ENCODE measurements at regions not wholly inside any gene's neighbourhood (a gene's known extent, or its start where the extent isn't known, plus 50 kb on each side); places are given as distances from the start of the nearest gene placed in this dataset.

DNA sequence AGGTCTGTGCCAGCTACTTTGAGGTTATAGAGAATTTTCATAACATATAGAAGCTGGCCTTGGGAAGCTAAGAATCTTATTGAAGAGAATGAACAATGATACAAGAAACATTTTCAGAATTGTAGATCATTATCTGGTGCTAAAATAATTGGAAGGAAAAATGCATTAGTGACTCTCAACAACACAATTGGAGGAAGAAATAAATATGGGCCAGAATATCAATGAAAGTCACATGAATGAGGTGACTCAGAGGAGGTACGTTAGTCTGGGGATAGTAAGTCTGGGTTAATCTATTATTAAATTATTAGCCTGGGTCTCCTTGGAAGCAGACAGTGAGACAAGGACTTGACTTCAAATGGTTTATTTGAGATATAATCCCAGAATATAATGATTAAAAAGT, 529.3 kb upstream of the SLIT2 start:
- intact Hi-C loops (cut with DNase I): no loop called here
- H3K27ac ChIP-seq: no peak overlapping the region
- H3K4me3 ChIP-seq: no peak overlapping the region
- no peaks in the 10 kb centered on the region for H3K36me3 ChIP-seq
- TF ChIP-seq, protein P1, sequence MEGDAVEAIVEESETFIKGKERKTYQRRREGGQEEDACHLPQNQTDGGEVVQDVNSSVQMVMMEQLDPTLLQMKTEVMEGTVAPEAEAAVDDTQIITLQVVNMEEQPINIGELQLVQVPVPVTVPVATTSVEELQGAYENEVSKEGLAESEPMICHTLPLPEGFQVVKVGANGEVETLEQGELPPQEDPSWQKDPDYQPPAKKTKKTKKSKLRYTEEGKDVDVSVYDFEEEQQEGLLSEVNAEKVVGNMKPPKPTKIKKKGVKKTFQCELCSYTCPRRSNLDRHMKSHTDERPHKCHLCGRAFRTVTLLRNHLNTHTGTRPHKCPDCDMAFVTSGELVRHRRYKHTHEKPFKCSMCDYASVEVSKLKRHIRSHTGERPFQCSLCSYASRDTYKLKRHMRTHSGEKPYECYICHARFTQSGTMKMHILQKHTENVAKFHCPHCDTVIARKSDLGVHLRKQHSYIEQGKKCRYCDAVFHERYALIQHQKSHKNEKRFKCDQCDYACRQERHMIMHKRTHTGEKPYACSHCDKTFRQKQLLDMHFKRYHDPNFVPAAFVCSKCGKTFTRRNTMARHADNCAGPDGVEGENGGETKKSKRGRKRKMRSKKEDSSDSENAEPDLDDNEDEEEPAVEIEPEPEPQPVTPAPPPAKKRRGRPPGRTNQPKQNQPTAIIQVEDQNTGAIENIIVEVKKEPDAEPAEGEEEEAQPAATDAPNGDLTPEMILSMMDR (IDR thresholded peaks at IDR 0.05): no peak
- H3K4me1 ChIP-seq: no peaks in the 10 kb centered on the region
- no peaks in the 10 kb centered on the region for H3K9me3 ChIP-seq
- DNase-seq (ENCODE audit: low spot score in 2 of 2): no peak
- no peaks in the 10 kb centered on the region for H3K27me3 ChIP-seq

DNA sequence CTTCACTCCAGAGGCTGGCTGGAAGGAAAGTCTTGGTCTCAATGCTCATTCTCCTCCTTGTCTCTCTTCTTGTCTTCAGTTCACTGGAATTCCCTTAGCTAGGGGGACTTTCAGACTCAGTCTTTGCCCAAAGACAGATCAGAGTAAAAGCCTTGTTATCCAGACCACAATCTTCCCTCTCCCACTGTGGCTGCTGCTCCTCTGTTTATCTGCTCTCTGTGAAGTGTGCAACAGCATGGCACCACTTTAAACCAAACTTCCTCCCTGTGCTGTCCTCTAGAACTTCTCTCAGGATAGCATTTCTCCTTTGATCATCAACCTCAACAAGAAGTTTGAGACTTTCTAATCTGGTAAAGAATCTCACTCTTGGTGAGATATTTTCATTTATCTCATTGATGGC, 530.1 kb upstream of the SLIT2 start:
- TF ChIP-seq, protein P1 (IDR thresholded peaks at IDR 0.05): no peak
- intact Hi-C loops (cut with DNase I): no loop called here
- Histone ChIP-seq H3K9me3 (no peaks in the 10 kb centered on the region), H3K36me3 (no peaks in the 10 kb centered on the region), H3K27me3 (no peaks in the 10 kb centered on the region), H3K27ac (no peak overlapping the region), H3K4me1 (no peaks in the 10 kb centered on the region), H3K4me3 (no peak overlapping the region)
- no peak for DNase-seq (ENCODE audit: low spot score in 2 of 2)

DNA sequence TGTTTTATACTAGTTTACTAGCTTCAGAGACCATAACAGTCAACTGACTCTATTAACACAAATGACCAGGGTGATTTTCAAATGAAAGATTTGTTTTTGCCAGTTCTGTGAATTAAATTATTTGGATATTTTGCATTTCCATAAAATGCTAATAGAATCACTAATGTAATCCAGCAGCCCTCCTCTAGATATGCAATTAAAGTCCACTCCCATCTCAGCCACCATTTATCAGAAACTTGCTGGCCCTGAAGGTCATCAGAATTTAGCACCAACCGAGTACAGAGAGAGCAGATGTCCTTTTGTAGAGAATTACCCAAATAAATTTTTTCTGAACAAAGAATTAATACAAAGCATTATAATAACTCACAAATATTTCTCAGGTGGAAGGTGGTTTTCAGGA, 531.1 kb upstream of the SLIT2 start:
- no peaks in the 10 kb centered on the region for H3K27me3 ChIP-seq
- intact Hi-C loops (cut with DNase I): no loop called here
- H3K9me3 ChIP-seq: no peaks in the 10 kb centered on the region
- H3K27ac ChIP-seq: no peak overlapping the region
- H3K4me1 ChIP-seq: no peaks in the 10 kb centered on the region
- DNase-seq (ENCODE audit: low spot score in 2 of 2): no peak
- H3K36me3 ChIP-seq: no peaks in the 10 kb centered on the region
- no peak overlapping the region for H3K4me3 ChIP-seq
- TF ChIP-seq, protein P1 (IDR thresholded peaks at IDR 0.05): no peak

DNA sequence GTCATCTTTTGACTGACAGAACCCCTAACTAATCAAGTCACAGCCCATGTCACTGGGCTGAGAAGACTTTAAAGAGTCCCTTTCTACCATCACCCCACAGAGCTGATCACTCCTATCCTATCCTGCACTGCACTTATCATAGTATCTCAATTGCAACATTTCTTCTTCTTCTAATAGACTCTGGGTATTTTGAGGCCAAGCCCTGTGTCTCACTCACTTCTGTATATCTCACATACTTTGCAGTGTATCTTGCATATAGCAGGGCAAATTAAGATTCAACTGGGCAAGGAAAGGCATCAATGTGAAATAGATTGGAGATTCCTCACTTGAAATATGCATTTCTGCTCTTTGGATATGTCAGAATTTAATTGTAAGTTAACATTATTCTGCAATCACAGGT, 531.5 kb upstream of the SLIT2 start:
- no peak overlapping the region for H3K4me3 ChIP-seq
- TF ChIP-seq, protein P1 (IDR thresholded peaks at IDR 0.05): no peak
- H3K36me3 ChIP-seq: no peaks in the 10 kb centered on the region
- H3K4me1 ChIP-seq: no peaks in the 10 kb centered on the region
- DNase-seq (ENCODE audit: low spot score in 2 of 2): no peak
- intact Hi-C loops (cut with DNase I): no loop called here
- H3K9me3 ChIP-seq: no peaks in the 10 kb centered on the region
- H3K27me3 ChIP-seq: no peaks in the 10 kb centered on the region
- no peak overlapping the region for H3K27ac ChIP-seq

DNA sequence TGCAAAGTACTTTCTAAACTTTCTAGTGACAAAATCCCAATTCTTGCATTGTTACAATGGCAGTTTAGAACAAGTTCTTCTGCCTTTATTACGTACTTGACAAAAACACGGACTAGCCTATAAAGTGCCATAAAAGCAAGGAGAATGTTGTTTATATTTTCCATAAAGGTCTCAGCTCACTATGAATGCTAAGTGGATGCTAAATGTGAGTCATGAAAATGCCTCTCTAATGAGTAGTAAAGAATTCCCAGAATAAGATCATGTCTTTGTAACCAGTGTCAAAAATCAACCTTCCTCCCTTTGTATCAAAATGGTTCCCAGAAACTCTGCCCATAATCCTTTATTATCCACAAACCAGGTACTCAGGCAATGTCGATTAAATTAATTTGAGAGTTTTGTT, 539.8 kb upstream of the SLIT2 start:
- TF ChIP-seq, protein P1 (IDR thresholded peaks at IDR 0.05): no peak
- Histone ChIP-seq H3K4me3 (no peak overlapping the region), H3K27me3 (no peaks in the 10 kb centered on the region), H3K27ac (no peak overlapping the region), H3K36me3 (no peaks in the 10 kb centered on the region), H3K9me3 (no peaks in the 10 kb centered on the region), H3K4me1 (no peaks in the 10 kb centered on the region)
- DNase-seq (ENCODE audit: low spot score in 2 of 2): no peak
- intact Hi-C loops (cut with DNase I): no loop called here

DNA sequence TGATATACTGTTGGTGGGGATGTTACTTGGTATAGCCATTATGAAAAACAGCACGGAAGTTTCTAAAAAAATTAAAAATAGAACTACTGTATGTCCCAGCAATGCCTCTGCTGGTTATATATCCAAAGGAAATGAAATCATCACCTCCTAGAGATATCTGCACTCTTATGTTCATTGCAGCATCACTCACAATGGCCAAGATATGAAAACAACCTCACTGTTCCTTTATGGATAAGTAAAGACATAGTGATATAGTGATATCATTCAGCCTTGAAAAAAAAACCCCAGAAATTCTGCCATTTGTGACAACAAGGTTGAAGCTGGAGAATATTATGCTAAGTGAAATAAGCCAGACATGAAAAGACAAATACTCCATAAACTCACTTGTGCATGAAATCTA, 543.8 kb upstream of the SLIT2 start:
- Histone ChIP-seq H3K27ac (no peak overlapping the region), H3K4me1 (no peaks in the 10 kb centered on the region), H3K36me3 (no peaks in the 10 kb centered on the region), H3K27me3 (no peaks in the 10 kb centered on the region), H3K9me3 (no peaks in the 10 kb centered on the region), H3K4me3 (no peak overlapping the region)
- TF ChIP-seq, protein P1 (IDR thresholded peaks at IDR 0.05): no peak
- intact Hi-C loops (cut with DNase I): no loop called here
- DNase-seq (ENCODE audit: low spot score in 2 of 2): no peak

Data from ascending aorta (tissue), 2 donors.